AG10803 (cell line): ENCODE measurements at regions not wholly inside any gene's neighbourhood (a gene's known extent, or its start where the extent isn't known, plus 50 kb on each side); places are given as distances from the start of the nearest gene placed in this dataset.

ENCODE experiments used
- DNase-seq: peaks from one replicate; pipeline ENCODE4 v3.0.0; 2010; ENCODE audit warnings: low read depth
- H3K4me3 ChIP-seq: 2 replicates; pipeline ENCODE4 v1.5.1; 2011; ENCODE audit warnings: mild to moderate bottlenecking, low read length, control low read depth
- TF ChIP-seq, protein P1 (sequence below): conservative IDR thresholded peaks from 2 replicates; pipeline ENCODE4 v1.5.1; 2011; ENCODE audit warnings: mild to moderate bottlenecking, low read length, control low read depth, inconsistent platforms

- TF ChIP-seq, protein P1, sequence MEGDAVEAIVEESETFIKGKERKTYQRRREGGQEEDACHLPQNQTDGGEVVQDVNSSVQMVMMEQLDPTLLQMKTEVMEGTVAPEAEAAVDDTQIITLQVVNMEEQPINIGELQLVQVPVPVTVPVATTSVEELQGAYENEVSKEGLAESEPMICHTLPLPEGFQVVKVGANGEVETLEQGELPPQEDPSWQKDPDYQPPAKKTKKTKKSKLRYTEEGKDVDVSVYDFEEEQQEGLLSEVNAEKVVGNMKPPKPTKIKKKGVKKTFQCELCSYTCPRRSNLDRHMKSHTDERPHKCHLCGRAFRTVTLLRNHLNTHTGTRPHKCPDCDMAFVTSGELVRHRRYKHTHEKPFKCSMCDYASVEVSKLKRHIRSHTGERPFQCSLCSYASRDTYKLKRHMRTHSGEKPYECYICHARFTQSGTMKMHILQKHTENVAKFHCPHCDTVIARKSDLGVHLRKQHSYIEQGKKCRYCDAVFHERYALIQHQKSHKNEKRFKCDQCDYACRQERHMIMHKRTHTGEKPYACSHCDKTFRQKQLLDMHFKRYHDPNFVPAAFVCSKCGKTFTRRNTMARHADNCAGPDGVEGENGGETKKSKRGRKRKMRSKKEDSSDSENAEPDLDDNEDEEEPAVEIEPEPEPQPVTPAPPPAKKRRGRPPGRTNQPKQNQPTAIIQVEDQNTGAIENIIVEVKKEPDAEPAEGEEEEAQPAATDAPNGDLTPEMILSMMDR, result no peak
- no peak for DNase-seq
- H3K4me3 ChIP-seq, result no peak overlapping the region
Observed at GRCh38 chr1:39147099-39148025, 57.1 kb upstream of the MACF1 start.

- no peak overlapping the region for H3K4me3 ChIP-seq
- TF ChIP-seq, protein P1, result no peak
- no peak for DNase-seq
Observed at GRCh38 chr1:39148942-39149341, 55.6 kb upstream of the MACF1 start.

- TF ChIP-seq, protein P1, result no peak
- no peak overlapping the region for H3K4me3 ChIP-seq
- no peak for DNase-seq
Observed at GRCh38 chr1:39149509-39149908, 55.0 kb upstream of the MACF1 start.

DNA sequence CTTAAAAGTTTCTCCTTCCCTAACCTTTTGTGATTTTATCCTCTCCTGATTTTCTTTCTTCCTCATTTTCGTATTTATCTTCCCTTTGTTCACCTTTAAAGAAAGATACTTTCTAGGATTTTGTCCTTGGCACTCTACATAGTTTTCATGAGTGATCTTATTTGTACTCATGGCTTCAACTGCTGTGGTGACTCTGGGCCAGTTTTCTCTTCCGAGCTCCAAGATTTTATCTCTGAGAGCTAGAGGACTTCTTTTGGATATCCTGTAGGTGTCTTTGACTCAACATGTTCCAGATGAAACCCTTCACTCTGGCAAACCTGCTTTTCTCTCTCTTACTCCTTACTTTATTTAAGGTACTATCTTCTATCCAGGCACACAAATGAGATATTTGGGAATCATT is 53.7 kb upstream of the MACF1 start:
- H3K4me3 ChIP-seq, result no peak overlapping the region
- TF ChIP-seq, protein P1, result no peak
- no peak for DNase-seq

- H3K4me3 ChIP-seq, result no peak overlapping the region
- DNase-seq, result no peak
- TF ChIP-seq, protein P1, result no peak
Observed at GRCh38 chr1:39151267-39151666, 53.2 kb upstream of the MACF1 start.

- TF ChIP-seq, protein P1, result no peak
- no peak for DNase-seq
- H3K4me3 ChIP-seq, result no peak overlapping the region
Observed at GRCh38 chr1:39152923-39153322, 51.6 kb upstream of the MACF1 start.

- DNase-seq, result no peak
- no peak overlapping the region for H3K4me3 ChIP-seq
- TF ChIP-seq, protein P1, result no peak
Observed at GRCh38 chr1:39153684-39154083, 50.8 kb upstream of the MACF1 start.
